ENCODE measurements at regions not wholly inside any gene's neighbourhood (a gene's known extent, or its start where the extent isn't known, plus 50 kb on each side); places are given as distances from the start of the nearest gene placed in this dataset.

- Histone ChIP-seq H3K27me3 (no peaks in the 10 kb centered on the region), H3K4me1 (no peaks in the 10 kb centered on the region), H3K27ac (no peak overlapping the region), H3K36me3 (replicated peaks in 1 of 2; ENCODE audit: insufficient read depth in 1 of 2, low read depth in 2 of 2) (no peaks in the 10 kb centered on the region), H3K4me3 (no peak overlapping the region), H3K9me3 (no peaks in the 10 kb centered on the region)
- TF ChIP-seq CTCF (IDR thresholded peaks at IDR 0.05) (no peak), POLR2A (IDR thresholded peaks at IDR 0.05) (no peak)
- intact Hi-C loops (cut with DNase I) = no loop called here
- ATAC-seq = no peak
- 63 to 70% methylated on average over 4 of the region's 4 CpGs for WGBS, 2 donors
- DNase-seq = no peak
Measured at GRCh38 chr7:3246651-3247050, 54.4 kb upstream of the SDK1 start.

GRCh38 chr7:3250725-3251124 is 50.3 kb upstream of the SDK1 start:
- intact Hi-C loops (cut with DNase I) = no loop called here
- no peaks in the 10 kb centered on the region for H3K27me3 ChIP-seq
- TF ChIP-seq CTCF (IDR thresholded peaks at IDR 0.05) (no peak), POLR2A (IDR thresholded peaks at IDR 0.05) (no peak)
- H3K27ac ChIP-seq = no peak overlapping the region
- ATAC-seq (no peak), DNase-seq (no peak)
- no peak overlapping the region for H3K4me3 ChIP-seq
- no peaks in the 10 kb centered on the region for H3K9me3 ChIP-seq
- no peaks in the 10 kb centered on the region for H3K4me1 ChIP-seq
- WGBS, 2 donors = 82 to 84% methylated on average over 5 of the region's 5 CpGs
- H3K36me3 ChIP-seq (replicated peaks in 1 of 2; ENCODE audit: insufficient read depth in 1 of 2, low read depth in 2 of 2) = no peaks in the 10 kb centered on the region
